ENCODE measurements at regions not wholly inside any gene's neighbourhood (a gene's known extent, or its start where the extent isn't known, plus 50 kb on each side); places are given as distances from the start of the nearest gene placed in this dataset.
"Not testable (repeated sequence)": the region's sequence is repeated elsewhere in the genome, so short reads cannot be mapped to it uniquely, and the experiment has no call there.

DNA sequence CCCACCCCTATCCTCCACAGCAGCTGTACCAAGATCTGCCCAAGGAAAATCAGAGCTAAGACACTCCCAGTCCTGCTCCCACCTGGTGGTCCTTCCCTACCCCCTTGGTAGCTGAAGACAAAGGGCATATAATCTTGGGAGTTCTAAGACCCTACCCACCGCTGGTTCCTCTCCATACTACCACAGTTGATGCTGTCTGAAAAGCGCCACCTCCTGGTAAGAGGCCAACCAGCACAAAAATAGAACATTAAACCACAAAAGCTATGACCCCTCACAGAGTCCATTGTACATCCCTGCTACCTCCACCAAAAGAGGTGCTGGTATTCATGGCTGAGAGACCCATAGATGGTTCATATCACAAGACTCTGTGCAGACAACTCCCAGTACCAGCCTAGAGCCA, 161.5 kb upstream of the ARHGAP42 start:
- no peak overlapping the region for H3K4me3 ChIP-seq (ENCODE audit: low read length)
- whole genome bisulfite sequencing (ENCODE audit: insufficient coverage), result 40% methylated on average over 2 of the region's 2 CpGs
- no peak overlapping the region for H3K27ac ChIP-seq (ENCODE audit: low read length)
- H3K36me3 ChIP-seq (ENCODE audit: control insufficient read depth, insufficient read depth, low read length), result no peaks in the 10 kb centered on the region
- no peak for DNase-seq
- no peaks in the 10 kb centered on the region for H3K27me3 ChIP-seq (ENCODE audit: control insufficient read depth, insufficient read depth, low read length)
- H3K4me1 ChIP-seq (ENCODE audit: control insufficient read depth, insufficient read depth, low read length), result no peaks in the 10 kb centered on the region
- H3K9me3 ChIP-seq (replicated peaks; ENCODE audit: control insufficient read depth, low read depth, low read length), result peaks cover 10% of the 10 kb centered on the region

DNA sequence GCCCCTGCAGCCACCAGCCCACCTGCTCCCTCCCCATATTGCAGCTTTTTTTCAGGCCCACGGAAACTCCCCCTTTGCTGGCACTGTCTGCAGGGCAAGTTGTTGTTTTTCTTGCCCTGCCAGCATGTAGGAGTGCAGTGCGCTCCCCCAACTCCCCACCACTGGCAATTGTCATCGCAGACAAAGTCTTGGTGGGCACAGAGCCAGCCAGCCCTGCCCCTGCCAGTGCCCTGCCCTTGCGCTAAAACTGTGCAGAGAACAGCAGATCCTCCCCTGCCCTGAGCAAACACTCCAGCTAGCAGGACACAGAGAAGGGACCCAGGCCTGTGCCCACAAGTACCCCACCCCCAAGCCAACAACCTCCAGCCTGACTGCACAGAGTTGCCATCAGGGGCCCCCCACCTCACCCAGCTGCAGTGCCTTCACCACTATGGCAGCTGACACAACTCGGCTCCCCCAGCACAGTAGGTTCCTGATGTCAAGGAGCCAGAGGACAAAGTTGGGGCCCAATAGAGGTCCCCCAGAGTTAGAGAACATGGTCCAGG, 158.1 kb upstream of the ARHGAP42 start:
- Histone ChIP-seq H3K4me3 (ENCODE audit: low read length) (no peak overlapping the region), H3K4me1 (ENCODE audit: control insufficient read depth, insufficient read depth, low read length) (no peaks in the 10 kb centered on the region), H3K27me3 (ENCODE audit: control insufficient read depth, insufficient read depth, low read length) (no peaks in the 10 kb centered on the region), H3K9me3 (replicated peaks; ENCODE audit: control insufficient read depth, low read depth, low read length) (peaks cover 10% of the 10 kb centered on the region), H3K27ac (ENCODE audit: low read length) (no peak overlapping the region), H3K36me3 (ENCODE audit: control insufficient read depth, insufficient read depth, low read length) (no peaks in the 10 kb centered on the region)
- WGBS (ENCODE audit: insufficient coverage), result 92% methylated on average over 4 of the region's 5 CpGs
- DNase-seq, result no peak

DNA sequence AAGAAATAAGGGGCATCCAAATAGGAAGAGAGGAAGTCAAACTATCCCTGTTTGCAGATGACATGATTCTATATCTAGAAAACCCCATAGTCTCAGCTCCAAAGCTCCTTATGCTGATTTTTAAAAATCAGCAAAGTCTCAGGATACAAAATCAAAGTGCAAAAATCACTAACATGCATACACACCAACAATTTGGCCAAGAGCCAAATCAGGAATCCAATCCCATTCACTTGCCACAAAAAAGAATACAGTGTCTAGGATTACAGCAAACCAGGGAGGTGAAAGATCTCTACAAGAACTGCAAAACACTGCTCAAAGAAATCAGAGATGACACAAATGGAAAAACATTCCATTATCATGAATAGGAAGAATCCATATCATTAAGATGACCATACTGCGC, 155.8 kb upstream of the ARHGAP42 start:
- H3K4me1 ChIP-seq (ENCODE audit: control insufficient read depth, insufficient read depth, low read length); H3K36me3 ChIP-seq (ENCODE audit: control insufficient read depth, insufficient read depth, low read length); H3K4me3 ChIP-seq (ENCODE audit: low read length); H3K27ac ChIP-seq (ENCODE audit: low read length); DNase-seq; H3K9me3 ChIP-seq (replicated peaks; ENCODE audit: control insufficient read depth, low read depth, low read length); H3K27me3 ChIP-seq (ENCODE audit: control insufficient read depth, insufficient read depth, low read length): not testable (repeated sequence)
- no CpG with 5 or more reads among the region's 1 CpG for WGBS (ENCODE audit: insufficient coverage)

DNA sequence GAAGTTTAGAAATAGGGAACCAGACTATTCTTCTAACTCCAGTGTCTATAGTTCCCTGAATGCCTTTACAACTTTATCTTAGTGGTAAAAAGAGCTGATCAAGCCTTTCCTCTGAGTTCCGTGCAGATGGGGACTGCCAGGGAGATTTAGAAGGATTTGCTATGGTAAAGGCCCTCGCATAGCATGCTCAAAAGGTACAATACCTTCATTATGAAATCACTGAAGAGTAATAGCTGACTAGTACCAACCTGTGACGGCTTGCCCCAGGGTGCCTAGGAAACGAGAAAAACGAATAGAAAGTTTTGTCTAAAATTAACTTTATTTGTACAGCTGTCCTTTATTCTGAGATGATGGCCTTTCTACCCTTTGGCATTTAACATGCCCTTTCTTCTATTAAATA, 150.1 kb upstream of the ARHGAP42 start:
- Histone ChIP-seq H3K4me3 (ENCODE audit: low read length) (no peak overlapping the region), H3K9me3 (replicated peaks; ENCODE audit: control insufficient read depth, low read depth, low read length) (no peaks in the 10 kb centered on the region), H3K27ac (ENCODE audit: low read length) (no peak overlapping the region), H3K36me3 (ENCODE audit: control insufficient read depth, insufficient read depth, low read length) (no peaks in the 10 kb centered on the region), H3K27me3 (ENCODE audit: control insufficient read depth, insufficient read depth, low read length) (no peaks in the 10 kb centered on the region), H3K4me1 (ENCODE audit: control insufficient read depth, insufficient read depth, low read length) (no peaks in the 10 kb centered on the region)
- no CpG with 5 or more reads among the region's 5 CpGs for WGBS (ENCODE audit: insufficient coverage)
- DNase-seq, result no peak

DNA sequence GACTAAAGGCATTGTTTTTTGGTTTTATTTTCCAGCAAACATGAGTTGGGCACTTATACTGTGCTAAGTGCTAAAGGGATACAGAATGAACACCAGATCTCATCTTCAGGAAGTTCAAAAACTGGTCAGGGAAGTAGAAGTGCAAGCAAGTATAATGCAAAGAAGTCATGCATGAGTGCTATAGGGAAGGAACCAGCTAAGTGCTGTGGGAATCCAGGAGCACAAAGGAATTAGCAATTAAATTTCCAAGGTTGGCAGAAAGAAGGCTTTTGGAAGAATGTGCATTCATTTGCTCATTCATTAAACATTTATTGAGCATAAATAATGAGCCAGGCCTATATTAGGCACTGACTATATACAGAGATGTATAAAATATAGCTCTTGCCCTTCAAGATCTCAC, 143.7 kb upstream of the ARHGAP42 start:
- Histone ChIP-seq H3K4me3 (ENCODE audit: low read length) (no peak overlapping the region), H3K36me3 (ENCODE audit: control insufficient read depth, insufficient read depth, low read length) (no peaks in the 10 kb centered on the region), H3K9me3 (replicated peaks; ENCODE audit: control insufficient read depth, low read depth, low read length) (no peaks in the 10 kb centered on the region), H3K27ac (ENCODE audit: low read length) (no peak overlapping the region), H3K4me1 (ENCODE audit: control insufficient read depth, insufficient read depth, low read length) (no peaks in the 10 kb centered on the region), H3K27me3 (ENCODE audit: control insufficient read depth, insufficient read depth, low read length) (no peaks in the 10 kb centered on the region)
- DNase-seq, result no peak

DNA sequence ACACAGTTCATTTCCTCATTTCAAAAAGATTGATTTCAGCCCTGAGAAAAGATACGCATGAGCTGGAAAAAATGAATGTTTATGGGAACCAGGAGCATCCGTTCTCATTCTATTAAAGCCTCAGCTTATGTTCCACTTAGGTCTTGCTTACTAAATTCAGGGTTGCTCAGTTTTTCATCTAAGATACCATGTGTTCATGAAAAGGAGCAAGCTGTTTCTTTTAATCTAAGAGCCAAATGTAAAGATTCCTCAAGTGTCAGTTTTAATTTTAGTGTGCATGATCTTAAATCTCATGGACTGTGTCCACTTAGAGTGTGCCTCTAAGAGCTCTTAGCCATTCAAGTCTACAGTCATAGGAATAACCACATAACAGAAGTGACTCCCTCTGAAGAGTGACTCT, 141.5 kb upstream of the ARHGAP42 start:
- H3K4me1 ChIP-seq (ENCODE audit: control insufficient read depth, insufficient read depth, low read length), result no peaks in the 10 kb centered on the region
- 100% methylated on average over 1 of the region's 2 CpGs for WGBS (ENCODE audit: insufficient coverage)
- H3K36me3 ChIP-seq (ENCODE audit: control insufficient read depth, insufficient read depth, low read length), result no peaks in the 10 kb centered on the region
- no peak for DNase-seq
- no peaks in the 10 kb centered on the region for H3K27me3 ChIP-seq (ENCODE audit: control insufficient read depth, insufficient read depth, low read length)
- H3K27ac ChIP-seq (ENCODE audit: low read length), result no peak overlapping the region
- H3K4me3 ChIP-seq (ENCODE audit: low read length), result no peak overlapping the region
- no peaks in the 10 kb centered on the region for H3K9me3 ChIP-seq (replicated peaks; ENCODE audit: control insufficient read depth, low read depth, low read length)

DNA sequence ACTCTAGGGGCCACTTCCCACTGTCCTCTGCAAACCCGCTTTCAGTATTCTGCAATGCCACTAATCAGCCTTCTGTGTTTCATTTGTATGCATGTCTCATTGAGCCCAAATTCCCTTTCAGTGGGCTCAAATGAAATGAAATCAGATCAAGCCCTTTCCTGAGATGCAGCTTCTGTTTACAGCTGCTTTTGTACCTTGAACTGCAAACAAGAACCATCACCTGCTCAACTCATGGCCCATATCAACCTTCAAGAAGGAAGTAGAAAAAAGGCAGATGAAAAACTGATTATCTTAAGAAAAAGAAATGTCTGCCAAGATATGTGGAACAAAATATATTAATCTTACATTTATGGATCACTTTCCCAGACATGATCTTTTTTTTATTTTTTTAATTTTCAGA, 141.1 kb upstream of the ARHGAP42 start:
- DNase-seq, result no peak
- WGBS (ENCODE audit: insufficient coverage), result 67% methylated on average over 1 of the region's 1 CpG
- Histone ChIP-seq H3K27ac (ENCODE audit: low read length) (no peak overlapping the region), H3K4me3 (ENCODE audit: low read length) (no peak overlapping the region), H3K4me1 (ENCODE audit: control insufficient read depth, insufficient read depth, low read length) (no peaks in the 10 kb centered on the region), H3K36me3 (ENCODE audit: control insufficient read depth, insufficient read depth, low read length) (no peaks in the 10 kb centered on the region), H3K9me3 (replicated peaks; ENCODE audit: control insufficient read depth, low read depth, low read length) (no peaks in the 10 kb centered on the region), H3K27me3 (ENCODE audit: control insufficient read depth, insufficient read depth, low read length) (no peaks in the 10 kb centered on the region)

DNA sequence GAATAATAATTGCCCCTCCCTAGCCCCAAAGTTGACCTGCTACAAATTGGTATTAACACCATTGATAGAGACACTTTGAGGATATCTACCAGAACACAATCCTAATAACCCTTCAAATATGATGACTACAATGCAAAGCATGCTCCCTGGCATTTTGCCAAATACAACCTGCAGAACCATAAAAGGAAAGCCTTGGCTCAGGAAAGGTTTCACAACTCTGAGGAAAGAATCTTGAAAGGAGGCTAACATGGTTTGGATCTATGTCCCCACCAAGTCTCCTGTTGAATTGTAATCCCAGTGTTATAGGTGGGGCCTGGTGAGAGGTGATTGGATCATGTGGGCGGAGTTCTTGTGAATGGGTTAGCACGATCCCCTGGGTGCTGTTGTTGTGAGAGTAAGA, 140.4 kb upstream of the ARHGAP42 start:
- Histone ChIP-seq H3K27ac (ENCODE audit: low read length) (no peak overlapping the region), H3K36me3 (ENCODE audit: control insufficient read depth, insufficient read depth, low read length) (no peaks in the 10 kb centered on the region), H3K9me3 (replicated peaks; ENCODE audit: control insufficient read depth, low read depth, low read length) (no peaks in the 10 kb centered on the region), H3K4me3 (ENCODE audit: low read length) (no peak overlapping the region), H3K27me3 (ENCODE audit: control insufficient read depth, insufficient read depth, low read length) (no peaks in the 10 kb centered on the region), H3K4me1 (ENCODE audit: control insufficient read depth, insufficient read depth, low read length) (no peaks in the 10 kb centered on the region)
- DNase-seq, result no peak
- 86% methylated on average over 1 of the region's 2 CpGs for WGBS (ENCODE audit: insufficient coverage)

DNA sequence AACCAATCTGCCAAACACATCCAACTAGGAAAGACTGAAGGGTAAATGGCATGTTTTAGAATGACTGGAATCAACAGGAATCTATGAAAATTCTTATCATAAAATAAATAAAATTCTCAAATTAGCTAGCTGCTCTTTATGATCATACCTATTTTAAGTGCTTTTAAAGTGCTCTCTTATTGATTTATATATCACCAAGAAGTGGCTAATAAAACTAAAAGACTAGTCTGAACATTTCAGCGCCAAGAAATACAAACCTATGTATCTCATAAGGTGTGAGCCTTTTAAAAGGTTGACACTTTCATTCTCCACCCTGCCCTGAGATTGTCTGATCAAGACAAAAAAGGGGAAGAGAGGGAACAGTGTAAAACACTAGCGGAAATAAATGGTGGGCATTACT, 136.8 kb upstream of the ARHGAP42 start:
- Histone ChIP-seq H3K9me3 (replicated peaks; ENCODE audit: control insufficient read depth, low read depth, low read length) (no peaks in the 10 kb centered on the region), H3K36me3 (ENCODE audit: control insufficient read depth, insufficient read depth, low read length) (no peaks in the 10 kb centered on the region), H3K27me3 (ENCODE audit: control insufficient read depth, insufficient read depth, low read length) (no peaks in the 10 kb centered on the region), H3K4me1 (ENCODE audit: control insufficient read depth, insufficient read depth, low read length) (no peaks in the 10 kb centered on the region), H3K27ac (ENCODE audit: low read length) (no peak overlapping the region), H3K4me3 (ENCODE audit: low read length) (no peak overlapping the region)
- no peak for DNase-seq
- WGBS (ENCODE audit: insufficient coverage), result no CpG with 5 or more reads among the region's 2 CpGs

DNA sequence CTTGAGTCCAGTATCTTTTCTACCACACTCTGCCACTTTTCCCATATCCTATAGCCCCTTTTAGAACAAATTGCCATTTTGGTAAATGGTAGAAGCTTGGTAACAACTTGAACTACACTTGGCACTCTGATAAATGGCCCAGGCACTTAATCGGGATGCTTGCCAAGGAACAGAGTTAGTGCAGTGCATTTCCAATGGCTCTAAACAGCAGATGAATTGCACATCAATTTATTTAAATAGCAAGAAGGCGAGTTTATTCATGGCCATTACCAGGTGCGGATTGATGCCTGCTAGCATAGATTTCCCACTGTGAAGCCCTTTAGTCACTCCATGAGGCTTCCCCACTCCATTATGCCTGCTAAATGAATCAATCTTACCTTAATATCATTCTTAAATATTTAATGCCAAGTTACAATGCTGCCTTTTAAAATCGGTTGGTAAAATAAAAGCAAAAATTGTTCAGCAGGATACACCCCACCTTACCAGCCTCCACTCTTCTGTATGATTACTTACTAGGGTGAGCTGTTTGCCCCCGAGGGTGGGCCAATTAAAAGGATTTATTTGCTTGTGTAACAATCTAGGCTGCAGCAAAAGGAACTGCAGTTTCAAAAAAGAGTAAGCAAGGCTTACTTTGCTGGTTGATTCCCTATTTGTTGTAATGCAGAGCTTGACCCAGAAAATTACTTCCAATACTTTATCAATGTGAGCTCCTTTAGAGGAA, 136.0 kb upstream of the ARHGAP42 start:
- Histone ChIP-seq H3K4me3 (ENCODE audit: low read length) (no peak overlapping the region), H3K4me1 (ENCODE audit: control insufficient read depth, insufficient read depth, low read length) (no peaks in the 10 kb centered on the region), H3K27ac (ENCODE audit: low read length) (no peak overlapping the region), H3K27me3 (ENCODE audit: control insufficient read depth, insufficient read depth, low read length) (no peaks in the 10 kb centered on the region), H3K36me3 (ENCODE audit: control insufficient read depth, insufficient read depth, low read length) (no peaks in the 10 kb centered on the region), H3K9me3 (replicated peaks; ENCODE audit: control insufficient read depth, low read depth, low read length) (no peaks in the 10 kb centered on the region)
- DNase-seq, result no peak
- WGBS (ENCODE audit: insufficient coverage), result 67% methylated on average over 3 of the region's 5 CpGs

DNA sequence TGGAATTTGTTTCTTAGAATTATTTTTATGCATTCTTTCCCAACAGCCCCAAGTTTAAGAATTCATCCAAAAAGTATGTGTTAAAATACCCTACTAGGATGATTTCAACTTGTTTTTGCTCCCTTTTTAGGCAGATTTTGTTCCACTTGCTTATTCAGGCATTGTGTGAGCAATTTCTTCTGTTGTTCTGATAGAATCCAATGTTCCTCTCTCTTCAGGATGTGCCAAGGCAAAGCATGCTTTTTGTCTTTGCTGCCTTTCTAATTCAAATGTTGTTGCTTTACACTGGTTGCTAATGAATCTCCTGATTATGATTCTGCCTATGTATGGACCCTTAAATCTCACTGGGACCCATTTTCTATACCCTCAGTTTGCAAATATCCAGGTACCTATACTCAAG, 131.2 kb upstream of the ARHGAP42 start:
- Histone ChIP-seq H3K27ac (ENCODE audit: low read length) (no peak overlapping the region), H3K9me3 (replicated peaks; ENCODE audit: control insufficient read depth, low read depth, low read length) (no peaks in the 10 kb centered on the region), H3K27me3 (ENCODE audit: control insufficient read depth, insufficient read depth, low read length) (no peaks in the 10 kb centered on the region), H3K4me3 (ENCODE audit: low read length) (no peak overlapping the region), H3K4me1 (ENCODE audit: control insufficient read depth, insufficient read depth, low read length) (no peaks in the 10 kb centered on the region), H3K36me3 (ENCODE audit: control insufficient read depth, insufficient read depth, low read length) (no peaks in the 10 kb centered on the region)
- no peak for DNase-seq
